ENCODE measurements at regions not wholly inside any gene's neighbourhood (a gene's known extent, or its start where the extent isn't known, plus 50 kb on each side); places are given as distances from the start of the nearest gene placed in this dataset.

- FAIRE-seq, result no peak
- DNase-seq (ENCODE audit: insufficient read length, low spot score), result no peak
- TF ChIP-seq, protein P1, sequence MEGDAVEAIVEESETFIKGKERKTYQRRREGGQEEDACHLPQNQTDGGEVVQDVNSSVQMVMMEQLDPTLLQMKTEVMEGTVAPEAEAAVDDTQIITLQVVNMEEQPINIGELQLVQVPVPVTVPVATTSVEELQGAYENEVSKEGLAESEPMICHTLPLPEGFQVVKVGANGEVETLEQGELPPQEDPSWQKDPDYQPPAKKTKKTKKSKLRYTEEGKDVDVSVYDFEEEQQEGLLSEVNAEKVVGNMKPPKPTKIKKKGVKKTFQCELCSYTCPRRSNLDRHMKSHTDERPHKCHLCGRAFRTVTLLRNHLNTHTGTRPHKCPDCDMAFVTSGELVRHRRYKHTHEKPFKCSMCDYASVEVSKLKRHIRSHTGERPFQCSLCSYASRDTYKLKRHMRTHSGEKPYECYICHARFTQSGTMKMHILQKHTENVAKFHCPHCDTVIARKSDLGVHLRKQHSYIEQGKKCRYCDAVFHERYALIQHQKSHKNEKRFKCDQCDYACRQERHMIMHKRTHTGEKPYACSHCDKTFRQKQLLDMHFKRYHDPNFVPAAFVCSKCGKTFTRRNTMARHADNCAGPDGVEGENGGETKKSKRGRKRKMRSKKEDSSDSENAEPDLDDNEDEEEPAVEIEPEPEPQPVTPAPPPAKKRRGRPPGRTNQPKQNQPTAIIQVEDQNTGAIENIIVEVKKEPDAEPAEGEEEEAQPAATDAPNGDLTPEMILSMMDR (IDR thresholded peaks at IDR 0.05; ENCODE audit: insufficient read depth, missing control alignments), result no peak
These were observed 378.8 kb downstream of the SLC4A3 start for GRCh38 chr2:220006152-220006621.

- DNase-seq (ENCODE audit: insufficient read length, low spot score) (no peak), FAIRE-seq (no peak)
- TF ChIP-seq, protein P1 (IDR thresholded peaks at IDR 0.05; ENCODE audit: insufficient read depth, missing control alignments), result no peak
These were observed 384.4 kb downstream of the SLC4A3 start for GRCh38 chr2:220011859-220012258.

GRCh38 chr2:220014961-220015360, 387.5 kb downstream of the SLC4A3 start:
- TF ChIP-seq, protein P1 (IDR thresholded peaks at IDR 0.05; ENCODE audit: insufficient read depth, missing control alignments), result no peak
- DNase-seq (ENCODE audit: insufficient read length, low spot score) (no peak), FAIRE-seq (no peak)

GRCh38 chr2:220015576-220015975, 388.1 kb downstream of the SLC4A3 start:
- DNase-seq (ENCODE audit: insufficient read length, low spot score) (no peak), FAIRE-seq (no peak)
- TF ChIP-seq, protein P1 (IDR thresholded peaks at IDR 0.05; ENCODE audit: insufficient read depth, missing control alignments), result no peak

- no peak for FAIRE-seq
These were observed 397.8 kb downstream of the SLC4A3 start for GRCh38 chr2:220025207-220025606.

DNA sequence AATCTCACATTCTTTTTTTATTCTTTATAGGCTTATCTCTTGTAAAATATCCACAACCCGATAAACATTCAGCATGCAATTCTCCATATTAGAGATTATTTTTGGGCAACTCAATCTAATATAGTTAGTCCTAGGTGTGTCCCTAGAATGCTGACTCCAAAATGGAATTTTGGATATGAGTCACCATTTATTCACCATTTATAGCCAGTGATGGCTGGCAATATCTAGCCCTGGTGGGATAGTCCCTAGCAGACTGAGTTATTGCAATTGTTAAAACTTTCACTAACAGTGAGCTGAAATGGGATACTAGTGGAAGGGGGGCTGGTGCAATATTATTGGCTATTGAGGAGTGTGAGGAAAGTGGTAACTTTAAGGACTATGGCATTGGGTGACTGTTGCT, 401.6 kb downstream of the SLC4A3 start:
- no peak for FAIRE-seq
- DNase-seq (ENCODE audit: insufficient read length, low spot score), result no peak
- TF ChIP-seq, protein P1 (IDR thresholded peaks at IDR 0.05; ENCODE audit: insufficient read depth, missing control alignments), result no peak

More at GRCh38 chr2:220025207-220025606, 397.8 kb downstream of the SLC4A3 start:
- TF ChIP-seq, protein P1 (IDR thresholded peaks at IDR 0.05; ENCODE audit: insufficient read depth, missing control alignments), result no peak
- no peak for DNase-seq (ENCODE audit: insufficient read length, low spot score)

DNA sequence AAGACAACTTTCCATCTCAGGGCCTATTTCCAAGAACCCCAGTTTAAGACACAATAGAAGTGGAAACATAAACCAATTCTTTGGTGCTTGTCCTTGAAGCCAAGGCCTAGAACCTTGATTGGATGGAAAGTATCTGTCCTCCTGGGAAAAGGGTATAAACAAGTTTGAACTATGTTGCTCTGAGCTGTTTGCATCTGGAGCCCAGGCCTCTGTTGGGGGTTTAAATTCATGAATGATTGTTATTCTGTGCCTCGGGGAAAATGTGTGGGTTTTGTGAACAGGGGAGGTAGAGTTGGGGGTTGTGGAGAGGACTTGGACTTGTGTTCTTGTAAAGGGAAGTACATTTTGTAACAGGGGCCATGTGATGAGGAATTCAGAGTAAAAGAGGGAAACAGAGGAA, 406.1 kb downstream of the SLC4A3 start:
- FAIRE-seq (no peak), DNase-seq (ENCODE audit: insufficient read length, low spot score) (no peak)
- TF ChIP-seq, protein P1 (IDR thresholded peaks at IDR 0.05; ENCODE audit: insufficient read depth, missing control alignments), result no peak
